Motor neuron (in vitro differentiated cells): ENCODE measurements at regions not wholly inside any gene's neighbourhood (a gene's known extent, or its start where the extent isn't known, plus 50 kb on each side); places are given as distances from the start of the nearest gene placed in this dataset.

Experiments
- ATAC-seq, 8 experiments: fragments of 200-7000 bp; cut with Tn5 transposase; replicated peaks in 6 of 8; 2 replicates each; pipeline ENCODE4 v1.8.0; 2021; ENCODE audit warnings: mild to moderate bottlenecking in 8 of 8, moderate library complexity in 8 of 8
- H3K27ac ChIP-seq, 2 donors: fragments of 250-450 bp; sonication (Bioruptor Pico); 2 replicates each; pipeline ENCODE4 v1.9.0; 2021; ENCODE audit warnings: antibody characterized with exemption in 2 of 2, mild to moderate bottlenecking in 2 of 2, moderate library complexity in 1 of 2
- H3K4me1 ChIP-seq, 2 donors: fragments of 250-450 bp; sonication (Bioruptor Pico); replicated peaks in 1 of 2; 2 replicates each; pipeline ENCODE4 v1.6.1; 2021; ENCODE audit warnings: antibody characterized with exemption in 2 of 2, mild to moderate bottlenecking in 2 of 2, moderate library complexity in 1 of 2
- H3K4me3 ChIP-seq, 5 donors: fragments of 250-450 bp; sonication (Bioruptor Pico); 2 replicates each; pipeline ENCODE4 v1.9.0; 2021; ENCODE audit warnings: antibody characterized with exemption in 5 of 5, mild to moderate bottlenecking in 5 of 5, moderate library complexity in 4 of 5
- WGBS, 10 experiments: fragments of 450-650 bp; shearing (Covaris generic); methylation state at CpG; one replicate each; pipeline ENCODE4 v1.0.0; 2022; 5-methylcytosine and 5-hydroxymethylcytosine counted together
- in situ Hi-C, 9 experiments: fragments of 400-800 bp; cut with MboI; loops; one replicate each; pipeline ENCODE4 v1.15.0; 2021; ENCODE audit warnings: low sequenced_read_pairs in 9 of 9, low pct_unique_long_range_greater_than_20kb in 2 of 9; ENCODE audit not compliant: unreplicated experiment in 9 of 9

GRCh38 chr5:155872629-155873220 lies 454.2 kb upstream of the SGCD start:
- Histone ChIP-seq H3K4me3 (no peak overlapping the region), H3K27ac (no peak overlapping the region), H3K4me1 (peaks cover 0 to 4% of the 10 kb centered on the region in 2 donors)
- 0 to 90% (median 45%) methylated on average over 1 to 4 of the region's 4 CpGs; no CpG with 5 or more reads in 2 of the 10 experiments for WGBS, 10 experiments
- in situ Hi-C loops = no loop called here
- peak in 2 of 8 experiments; percentile 49 to 61 for ATAC-seq

DNA sequence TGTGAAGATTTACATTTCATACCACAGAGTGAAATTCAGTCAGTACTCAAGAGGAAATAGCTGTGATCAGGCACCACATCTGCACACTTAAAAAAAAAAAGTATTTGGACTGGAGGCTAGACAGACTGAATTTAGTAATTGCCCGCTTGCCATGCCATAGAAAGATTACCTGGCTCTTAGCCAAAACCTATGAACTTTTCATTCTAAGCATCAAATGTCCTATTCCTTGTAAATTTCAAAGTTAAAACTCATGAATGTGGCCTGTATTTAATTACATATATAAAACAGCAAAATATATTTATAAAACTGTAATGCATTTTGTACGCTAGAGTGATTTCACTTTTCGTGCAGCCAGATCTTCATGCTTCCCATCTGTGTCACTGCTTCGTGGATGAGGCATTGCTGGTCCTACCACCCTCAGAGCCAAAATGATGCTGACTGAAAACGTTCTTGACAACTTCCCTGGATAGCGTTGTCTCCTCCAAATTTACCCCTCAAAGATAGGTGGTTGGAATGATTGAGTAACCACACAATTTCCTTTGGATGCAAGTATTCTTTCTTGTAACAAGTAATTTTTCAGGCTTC lies 447.9 kb upstream of the SGCD start:
- WGBS, 10 experiments = 0 to 100% (median 44%) methylated on average over 1 to 6 of the region's 6 CpGs; no CpG with 5 or more reads in 2 of the 10 experiments
- Histone ChIP-seq H3K4me1 (peaks cover 0 to 7% of the 10 kb centered on the region in 2 donors), H3K4me3 (no peak overlapping the region), H3K27ac (no peak overlapping the region)
- ATAC-seq = no peak
- in situ Hi-C loops = no loop called here

GRCh38 chr5:155884041-155884440 lies 442.9 kb upstream of the SGCD start:
- H3K4me1 ChIP-seq = peaks cover 4 to 20% of the 10 kb centered on the region in 2 donors
- WGBS, 10 experiments = 0 to 51% (median 11%) methylated on average over 1 to 6 of the region's 6 CpGs; no CpG with 5 or more reads in 3 of the 10 experiments

GRCh38 chr5:155885199-155885598 lies 441.8 kb upstream of the SGCD start:
- Histone ChIP-seq H3K27ac (no peak overlapping the region), H3K4me1 (peaks cover 4 to 20% of the 10 kb centered on the region in 2 donors), H3K4me3 (no peak overlapping the region)
- 17 to 100% (median 100%) methylated on average over 1 of the region's 1 CpG; no CpG with 5 or more reads in 7 of the 10 experiments for WGBS, 10 experiments
- in situ Hi-C loops = no loop called here
- no peak for ATAC-seq

More at GRCh38 chr5:155884041-155884440, 442.9 kb upstream of the SGCD start:
- in situ Hi-C loops = no loop called here
- H3K4me3 ChIP-seq = no peak overlapping the region
- H3K27ac ChIP-seq = no peak overlapping the region
- ATAC-seq = peak in 5 of 8 experiments; percentile 99 to 100 (median 99)

DNA sequence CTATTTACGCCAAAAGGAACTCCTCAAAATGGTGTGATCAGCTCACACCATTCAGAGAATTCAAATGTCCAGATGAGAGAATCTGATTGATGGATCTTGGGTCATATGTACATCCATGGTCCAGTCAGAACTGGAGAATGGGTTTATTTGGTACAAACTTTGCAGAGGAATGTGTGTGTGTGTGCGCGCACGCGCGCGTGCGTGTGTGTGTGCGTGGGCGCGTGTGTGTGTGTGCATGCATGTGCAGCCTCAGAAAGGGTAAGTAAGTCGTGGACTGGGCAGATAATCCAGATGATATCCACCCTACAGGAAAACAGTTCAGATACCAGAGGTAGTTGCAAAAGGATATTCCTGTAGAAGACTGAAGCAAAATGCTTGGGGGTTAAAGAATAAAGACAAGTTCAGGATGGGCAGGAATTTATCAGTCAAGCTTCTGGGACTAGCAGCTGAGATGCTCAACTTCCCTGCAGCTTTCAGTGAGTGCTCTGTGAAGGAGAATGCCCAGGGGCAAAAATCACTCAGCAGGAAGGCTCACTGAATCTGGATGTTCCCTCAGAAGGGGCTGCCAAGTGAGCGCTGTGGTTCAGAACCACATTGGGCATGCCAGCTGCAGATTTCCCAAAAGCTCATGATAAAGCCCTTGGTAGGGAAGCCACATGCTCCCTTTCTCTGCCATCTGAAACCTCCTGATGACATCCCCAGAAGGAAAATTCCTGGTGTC lies 440.5 kb upstream of the SGCD start:
- in situ Hi-C loops = no loop called here
- no peak for ATAC-seq
- no peak overlapping the region for H3K27ac ChIP-seq
- peaks cover 4 to 20% of the 10 kb centered on the region in 2 donors for H3K4me1 ChIP-seq
- 40 to 97% (median 84%) methylated on average over 2 to 12 of the region's 13 CpGs; no CpG with 5 or more reads in 1 of the 10 experiments for WGBS, 10 experiments
- no peak overlapping the region for H3K4me3 ChIP-seq

- 69 to 100% (median 89%) methylated on average over 1 to 2 of the region's 2 CpGs; no CpG with 5 or more reads in 1 of the 10 experiments for WGBS, 10 experiments
- Histone ChIP-seq H3K4me1 (peaks cover 0 to 5% of the 10 kb centered on the region in 2 donors), H3K27ac (no peak overlapping the region), H3K4me3 (no peak overlapping the region)
- in situ Hi-C loops = no loop called here
- no peak for ATAC-seq
Measured at GRCh38 chr5:155895484-155895883, 431.5 kb upstream of the SGCD start.

GRCh38 chr5:155897761-155898160 lies 429.2 kb upstream of the SGCD start:
- no peak overlapping the region for H3K4me3 ChIP-seq
- H3K27ac ChIP-seq = no peak overlapping the region
- in situ Hi-C loops = no loop called here
- H3K4me1 ChIP-seq = peaks cover 0 to 5% of the 10 kb centered on the region in 2 donors
- WGBS, 10 experiments = 0 to 91% (median 50%) methylated on average over 1 to 3 of the region's 3 CpGs; no CpG with 5 or more reads in 1 of the 10 experiments
- ATAC-seq = no peak

- H3K27ac ChIP-seq = no peak overlapping the region
- H3K4me3 ChIP-seq = no peak overlapping the region
- peak in 1 of 8 experiments; percentile 33 for ATAC-seq
- peaks cover 0 to 5% of the 10 kb centered on the region in 2 donors for H3K4me1 ChIP-seq
- in situ Hi-C loops = no loop called here
Measured at GRCh38 chr5:155898284-155898683, 428.7 kb upstream of the SGCD start.

DNA sequence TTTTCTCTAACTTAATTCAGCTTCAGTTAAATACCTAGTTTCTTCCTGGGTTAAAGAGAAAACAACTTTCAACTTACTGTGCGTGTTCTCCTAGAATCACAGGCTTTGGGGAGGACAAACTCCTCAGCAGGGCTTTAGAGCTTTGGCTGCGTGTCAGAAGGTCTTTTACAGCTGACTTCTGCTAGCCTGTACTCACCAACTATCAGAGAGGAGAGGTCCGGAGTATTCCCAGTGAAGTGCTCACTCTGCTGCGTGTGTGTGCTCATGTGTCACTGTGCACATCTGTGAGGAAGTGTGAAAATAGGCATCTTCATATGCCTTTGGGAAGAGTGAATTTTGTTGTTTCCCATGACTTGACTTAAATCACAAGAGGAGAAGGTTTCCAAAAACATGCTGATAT lies 423.2 kb upstream of the SGCD start:
- Histone ChIP-seq H3K4me1 (peaks cover 0 to 5% of the 10 kb centered on the region in 2 donors), H3K4me3 (no peak overlapping the region), H3K27ac (no peak overlapping the region)
- 48 to 100% (median 80%) methylated on average over 2 to 4 of the region's 4 CpGs; no CpG with 5 or more reads in 2 of the 10 experiments for WGBS, 10 experiments
- in situ Hi-C loops = no loop called here
- ATAC-seq = no peak

GRCh38 chr5:155905364-155905763 lies 421.6 kb upstream of the SGCD start:
- 36 to 100% (median 76%) methylated on average over 1 to 3 of the region's 3 CpGs; no CpG with 5 or more reads in 2 of the 10 experiments for WGBS, 10 experiments
- Histone ChIP-seq H3K4me1 (no peaks in the 10 kb centered on the region), H3K4me3 (no peak overlapping the region), H3K27ac (no peak overlapping the region)
- ATAC-seq = no peak
- in situ Hi-C loops = no loop called here

GRCh38 chr5:155906046-155906445 lies 420.9 kb upstream of the SGCD start:
- WGBS, 10 experiments = 30 to 100% (median 50%) methylated on average over 1 to 2 of the region's 2 CpGs
- Histone ChIP-seq H3K4me1 (no peaks in the 10 kb centered on the region), H3K27ac (no peak overlapping the region), H3K4me3 (no peak overlapping the region)
- no peak for ATAC-seq
- in situ Hi-C loops = no loop called here

DNA sequence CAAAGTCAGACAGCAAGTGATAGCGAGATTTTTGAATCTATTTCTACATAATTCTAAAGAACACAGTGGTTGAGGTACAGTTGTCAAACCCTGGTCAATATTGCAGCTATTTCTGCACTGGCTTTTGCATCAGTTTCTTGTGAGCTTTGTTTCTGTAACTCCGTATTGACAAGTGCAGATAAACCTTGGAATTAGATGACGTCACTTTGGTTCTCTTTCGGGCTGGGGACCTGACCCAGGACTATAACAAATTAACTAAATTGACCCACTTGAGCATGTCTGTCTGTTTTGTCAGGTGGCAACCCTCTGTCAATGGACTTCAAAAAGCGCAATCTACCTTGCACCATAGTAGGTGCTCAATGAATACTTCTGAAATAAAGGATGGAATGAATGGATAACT lies 418.4 kb upstream of the SGCD start:
- in situ Hi-C loops = no loop called here
- ATAC-seq = no peak
- H3K27ac ChIP-seq = no peak overlapping the region
- H3K4me3 ChIP-seq = no peak overlapping the region
- WGBS, 10 experiments = 57 to 90% (median 83%) methylated on average over 1 to 5 of the region's 5 CpGs; no CpG with 5 or more reads in 1 of the 10 experiments
- no peaks in the 10 kb centered on the region for H3K4me1 ChIP-seq

GRCh38 chr5:155912291-155912690 lies 414.7 kb upstream of the SGCD start:
- no peak for ATAC-seq
- H3K4me1 ChIP-seq = peaks cover 0 to 2% of the 10 kb centered on the region in 2 donors
- H3K4me3 ChIP-seq = no peak overlapping the region
- in situ Hi-C loops = no loop called here
- WGBS, 10 experiments = 50 to 100% (median 86%) methylated on average over 2 to 5 of the region's 5 CpGs
- no peak overlapping the region for H3K27ac ChIP-seq
